Neural cell (in vitro differentiated cells): ENCODE measurements at regions not wholly inside any gene's neighbourhood (a gene's known extent, or its start where the extent isn't known, plus 50 kb on each side); places are given as distances from the start of the nearest gene placed in this dataset.

Source experiments
- H2AFZ ChIP-seq: fragments of 200-600, 300-800 bp; sonication (generic), shearing (Covaris generic); 2 replicates; pipeline ENCODE4 v1.6.0; 2014; ENCODE audit warnings: low read depth, mild to moderate bottlenecking, antibody characterized with exemption, low read length, moderate library complexity
- H3F3A ChIP-seq: fragments of 200-600 bp; shearing (Covaris generic); 2 replicates; pipeline ENCODE4 v1.6.1; 2016; ENCODE audit warnings: mild to moderate bottlenecking, moderate library complexity, mixed read lengths, antibody characterized with exemption, low read length; ENCODE audit not compliant: insufficient read depth, poor library complexity, severe bottlenecking
- H3K27ac ChIP-seq: fragments of 200-600, 300-800 bp; sonication (generic), shearing (Covaris generic); 2 replicates; pipeline ENCODE4 v1.5.1; 2014; ENCODE audit warnings: mild to moderate bottlenecking, low read length, moderate library complexity
- H3K27me3 ChIP-seq: fragments of 300-800, 200-600 bp; sonication (generic), shearing (Covaris generic); 2 replicates; pipeline ENCODE4 v1.6.0; 2014; ENCODE audit warnings: mild to moderate bottlenecking, low read depth, low read length, moderate library complexity; ENCODE audit not compliant: insufficient read depth
- H3K36me3 ChIP-seq: fragments of 300-800, 200-600 bp; sonication (generic), shearing (Covaris generic); 2 replicates; pipeline ENCODE4 v1.5.1; 2014; ENCODE audit warnings: mild to moderate bottlenecking, antibody characterized with exemption, low read length, moderate library complexity; ENCODE audit not compliant: insufficient read depth
- H3K4me2 ChIP-seq: fragments of 300-800, 200-600 bp; sonication (generic), shearing (Covaris generic); 2 replicates; pipeline ENCODE4 v1.6.0; 2014; ENCODE audit warnings: mild to moderate bottlenecking, low read length
- H3K4me3 ChIP-seq: fragments of 300-800, 200-600 bp; sonication (generic), shearing (Covaris generic); 2 replicates; pipeline ENCODE4 v1.5.1; 2014; ENCODE audit warnings: mild to moderate bottlenecking, low read length, moderate library complexity
- H3K79me2 ChIP-seq: fragments of 200-600 bp; shearing (Covaris generic); replicated peaks from 2 replicates; pipeline ENCODE4 v1.6.0; 2014; ENCODE audit warnings: mild to moderate bottlenecking, low read length, moderate library complexity; ENCODE audit not compliant: insufficient read depth
- H3K9ac ChIP-seq: fragments of 300-800, 200-600 bp; sonication (generic), shearing (Covaris generic); 2 replicates; pipeline ENCODE4 v1.6.1; 2016; ENCODE audit warnings: mild to moderate bottlenecking, low read length, mixed read lengths
- H3K9me2 ChIP-seq: fragments of 200-600 bp; shearing (Covaris generic); 2 replicates; pipeline ENCODE4 v1.6.1; 2016; ENCODE audit warnings: mild to moderate bottlenecking, low read length, mixed read lengths; ENCODE audit not compliant: insufficient read depth
- H3K9me3 ChIP-seq: fragments of 200-600, 300-800 bp; sonication (generic), shearing (Covaris generic); 2 replicates; pipeline ENCODE4 v1.6.1; 2016; ENCODE audit warnings: mild to moderate bottlenecking, mixed run types, low read length, moderate library complexity, mixed read lengths
- H4K20me1 ChIP-seq: fragments of 200-600 bp; shearing (Covaris generic); 2 replicates; pipeline ENCODE4 v1.6.1; 2016; ENCODE audit warnings: mild to moderate bottlenecking, mixed run types; ENCODE audit not compliant: insufficient read depth
- CTCF ChIP-seq: fragments of 450-650 bp; IDR thresholded peaks from 2 replicates; pipeline ENCODE4 v1.5.1; 2014; ENCODE audit warnings: antibody characterized with exemption, mild to moderate bottlenecking, moderate library complexity; ENCODE audit not compliant: poor library complexity, severe bottlenecking
- EP300 ChIP-seq: fragments of 450-650 bp; conservative IDR thresholded peaks from 2 replicates; pipeline ENCODE4 v1.6.1; 2014; ENCODE audit warnings: antibody characterized with exemption, mild to moderate bottlenecking, moderate library complexity; ENCODE audit not compliant: poor library complexity, severe bottlenecking
- EZH2 ChIP-seq: fragments of 200-600, 300-800 bp; shearing (Covaris generic), sonication (generic); IDR thresholded peaks from 2 replicates; pipeline ENCODE4 v1.6.1; 2014; ENCODE audit warnings: antibody characterized with exemption, low read length, borderline replicate concordance, mild to moderate bottlenecking; ENCODE audit not compliant: insufficient read depth, poor library complexity, severe bottlenecking
- MXI1 ChIP-seq: fragments of 450-650 bp; conservative IDR thresholded peaks from 2 replicates; pipeline ENCODE4 v1.6.1; 2014; ENCODE audit warnings: antibody characterized with exemption, mild to moderate bottlenecking; ENCODE audit not compliant: poor library complexity, severe bottlenecking
- POLR2AphosphoS5 ChIP-seq: IDR thresholded peaks from 2 replicates; pipeline ENCODE4 v1.6.1; 2012
- RAD21 ChIP-seq: fragments of 450-650 bp; conservative IDR thresholded peaks from 2 replicates; pipeline ENCODE4 v1.6.1; 2014; ENCODE audit warnings: antibody characterized with exemption, mild to moderate bottlenecking, moderate library complexity
- REST ChIP-seq: IDR thresholded peaks from 2 replicates; pipeline ENCODE4 v1.6.1; 2012; ENCODE audit warnings: borderline replicate concordance
- SMC3 ChIP-seq: fragments of 450-650 bp; conservative IDR thresholded peaks from 2 replicates; pipeline ENCODE4 v1.6.1; 2014; ENCODE audit warnings: antibody characterized with exemption, mild to moderate bottlenecking, moderate library complexity; ENCODE audit not compliant: poor library complexity
- TAF1 ChIP-seq: IDR thresholded peaks from 2 replicates; pipeline ENCODE4 v1.6.1; 2012; ENCODE audit warnings: low read depth

- no peak overlapping the region for H3K9ac ChIP-seq
- no peak overlapping the region for H2AFZ ChIP-seq
- H4K20me1 ChIP-seq = no peaks in the 10 kb centered on the region
- H3K36me3 ChIP-seq = no peaks in the 10 kb centered on the region
- H3K79me2 ChIP-seq = no peaks in the 10 kb centered on the region
- H3K4me2 ChIP-seq = no peak overlapping the region
- no peak overlapping the region for H3K4me3 ChIP-seq
- H3K27ac ChIP-seq = no peak overlapping the region
- no peaks in the 10 kb centered on the region for H3F3A ChIP-seq
- H3K27me3 ChIP-seq = no peaks in the 10 kb centered on the region
- TF ChIP-seq CTCF (no peak), EZH2 (no peak), RAD21 (no peak), SMC3 (no peak), MXI1 (no peak), EP300 (no peak), TAF1 (no peak), REST (no peak), POLR2AphosphoS5 (no peak)
- no peaks in the 10 kb centered on the region for H3K9me2 ChIP-seq
- H3K9me3 ChIP-seq = no peaks in the 10 kb centered on the region
These were observed 368.7 kb upstream of the MANEA start for GRCh38 chr6:95208621-95209020.

- Histone ChIP-seq H4K20me1 (no peaks in the 10 kb centered on the region), H3K4me3 (no peak overlapping the region), H3K9ac (no peak overlapping the region), H3K36me3 (no peaks in the 10 kb centered on the region), H3K9me2 (no peaks in the 10 kb centered on the region), H3K27ac (no peak overlapping the region), H3K79me2 (no peaks in the 10 kb centered on the region), H3K9me3 (no peaks in the 10 kb centered on the region), H2AFZ (no peak overlapping the region), H3K4me2 (no peak overlapping the region), H3K27me3 (no peaks in the 10 kb centered on the region), H3F3A (no peaks in the 10 kb centered on the region)
- TF ChIP-seq MXI1 (no peak), TAF1 (no peak), RAD21 (no peak), SMC3 (no peak), EP300 (no peak), CTCF (no peak), POLR2AphosphoS5 (no peak), EZH2 (no peak), REST (no peak)
These were observed 368.3 kb upstream of the MANEA start for GRCh38 chr6:95209074-95209473.
